ENCODE measurements at regions not wholly inside any gene's neighbourhood (a gene's known extent, or its start where the extent isn't known, plus 50 kb on each side); places are given as distances from the start of the nearest gene placed in this dataset.

GRCh38 chr1:47587891-47588582 is 150.2 kb downstream of the FOXD2 start:
- peaks cover 26% of the 10 kb centered on the region for H3K27me3 Mint-ChIP-seq (ENCODE audit: unreplicated experiment)
- H3K4me3 Mint-ChIP-seq (ENCODE audit: unreplicated experiment): no peak overlapping the region
- no peaks in the 10 kb centered on the region for H3K36me3 Mint-ChIP-seq (ENCODE audit: unreplicated experiment)
- no peak overlapping the region for H3K27ac Mint-ChIP-seq (ENCODE audit: unreplicated experiment)
- peaks cover 2% of the 10 kb centered on the region for H3K4me1 Mint-ChIP-seq (ENCODE audit: unreplicated experiment)
- DNase-seq (ENCODE audit: extremely low spot score, unreplicated experiment): peak; percentile 56
- no peaks in the 10 kb centered on the region for H3K9me3 Mint-ChIP-seq (ENCODE audit: unreplicated experiment)
- TF ChIP-seq CTCF (IDR thresholded peaks at IDR 0.05): no peak

- Mint-ChIP-seq H3K27ac (ENCODE audit: unreplicated experiment) (no peak overlapping the region), H3K27me3 (ENCODE audit: unreplicated experiment) (peaks cover 25% of the 10 kb centered on the region), H3K4me3 (ENCODE audit: unreplicated experiment) (no peak overlapping the region), H3K4me1 (ENCODE audit: unreplicated experiment) (peaks cover 2% of the 10 kb centered on the region), H3K9me3 (ENCODE audit: unreplicated experiment) (no peaks in the 10 kb centered on the region), H3K36me3 (ENCODE audit: unreplicated experiment) (no peaks in the 10 kb centered on the region)
- peak; percentile 53 for DNase-seq (ENCODE audit: extremely low spot score, unreplicated experiment)
- no peak for TF ChIP-seq CTCF (IDR thresholded peaks at IDR 0.05)
Observed at GRCh38 chr1:47590523-47591225, 152.8 kb downstream of the FOXD2 start.

- Mint-ChIP-seq H3K27me3 (ENCODE audit: unreplicated experiment) (peaks cover 20% of the 10 kb centered on the region), H3K4me3 (ENCODE audit: unreplicated experiment) (no peak overlapping the region), H3K27ac (ENCODE audit: unreplicated experiment) (no peak overlapping the region), H3K36me3 (ENCODE audit: unreplicated experiment) (no peaks in the 10 kb centered on the region), H3K9me3 (ENCODE audit: unreplicated experiment) (no peaks in the 10 kb centered on the region), H3K4me1 (ENCODE audit: unreplicated experiment) (peaks cover 2% of the 10 kb centered on the region)
- DNase-seq (ENCODE audit: extremely low spot score, unreplicated experiment): no peak
- no peak for TF ChIP-seq CTCF (IDR thresholded peaks at IDR 0.05)
Observed at GRCh38 chr1:47591801-47592200, 154.0 kb downstream of the FOXD2 start.

DNA sequence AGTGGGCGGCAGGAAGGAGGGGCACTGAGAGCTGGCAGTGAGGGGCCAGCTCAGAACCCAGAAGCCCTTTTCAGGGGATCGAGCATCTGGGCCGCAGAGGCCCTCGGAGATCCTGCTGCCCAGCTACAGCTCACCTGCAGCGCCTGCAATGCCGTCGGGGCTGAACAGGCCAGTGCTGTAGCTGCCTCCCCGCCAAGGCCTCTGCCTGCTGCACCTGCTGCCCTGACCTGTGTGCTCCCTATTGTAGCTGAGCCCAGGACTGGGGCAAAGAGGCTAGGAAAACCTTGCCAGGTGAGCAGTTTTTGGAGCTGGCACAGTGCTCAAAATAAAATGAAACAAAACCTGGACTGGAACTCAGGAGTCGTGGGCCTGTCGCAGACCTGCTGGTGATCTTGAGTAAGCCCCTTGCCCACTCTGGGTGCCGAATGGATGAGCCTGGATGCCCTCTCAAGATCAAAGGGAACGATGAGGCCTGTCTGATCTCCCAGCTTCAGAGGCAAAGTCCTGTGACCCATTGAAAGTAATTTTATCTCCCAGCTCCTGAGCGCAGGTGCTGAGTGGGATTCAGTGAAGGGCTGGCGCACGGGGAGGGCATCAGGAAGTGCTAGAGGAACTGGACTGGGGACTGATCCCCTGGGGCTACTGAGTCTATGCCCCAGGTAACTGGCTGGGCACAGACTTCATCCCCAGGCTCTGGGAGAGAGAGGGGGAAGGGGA is 154.6 kb downstream of the FOXD2 start:
- peaks cover 20% of the 10 kb centered on the region for H3K27me3 Mint-ChIP-seq (ENCODE audit: unreplicated experiment)
- no peaks in the 10 kb centered on the region for H3K36me3 Mint-ChIP-seq (ENCODE audit: unreplicated experiment)
- no peak overlapping the region for H3K27ac Mint-ChIP-seq (ENCODE audit: unreplicated experiment)
- no peak overlapping the region for H3K4me3 Mint-ChIP-seq (ENCODE audit: unreplicated experiment)
- peaks cover 2% of the 10 kb centered on the region for H3K4me1 Mint-ChIP-seq (ENCODE audit: unreplicated experiment)
- peak; percentile 80 for DNase-seq (ENCODE audit: extremely low spot score, unreplicated experiment)
- no peaks in the 10 kb centered on the region for H3K9me3 Mint-ChIP-seq (ENCODE audit: unreplicated experiment)
- no peak for TF ChIP-seq CTCF (IDR thresholded peaks at IDR 0.05)
